H1 (cell line): ENCODE measurements at regions not wholly inside any gene's neighbourhood (a gene's known extent, or its start where the extent isn't known, plus 50 kb on each side); places are given as distances from the start of the nearest gene placed in this dataset.
"Not testable (repeated sequence)": the region's sequence is repeated elsewhere in the genome, so short reads cannot be mapped to it uniquely, and the experiment has no call there.

Experiments
- CTCF ChIA-PET: fragments of 300-600 bp; sonication (Branson Sonifier 250); formaldehyde crosslinking; loops from one replicate; lab custom pipeline; 2021; ENCODE audit not compliant: partially characterized antibody; lab: Charles Lee
- POLR2A ChIA-PET: fragments of 300-600 bp; sonication (Branson Sonifier 250); formaldehyde crosslinking; loops from one replicate; lab custom pipeline; 2021; ENCODE audit warnings: inconsistent platforms; ENCODE audit not compliant: partially characterized antibody; lab: Charles Lee
- DNase-seq, 2 experiments: peaks; one replicate each; pipeline versions ENCODE4 v3.0.0 to v3.0.0-alpha.2; 2010 to 2022; ENCODE audit warnings: low spot score in 2 of 2, low read depth in 1 of 2, mixed read lengths in 1 of 2
- FAIRE-seq: peaks from 2 replicates; lab custom pipeline; 2011; peaks lifted over from hg19 to GRCh38; lab: Jason Lieb, UNC
- H2AFZ ChIP-seq: 2 replicates; pipeline ENCODE4 v1.8.1; 2012; ENCODE audit warnings: low read length, inconsistent platforms
- H2AK5ac ChIP-seq: 2 replicates; pipeline ENCODE4 v1.6.1; 2013; ENCODE audit warnings: low read depth, low read length
- H2BK120ac ChIP-seq: replicated peaks from 2 replicates; pipeline ENCODE3; 2013; ENCODE audit warnings: low read depth, low read length, inconsistent platforms
- H2BK12ac ChIP-seq: 2 replicates; pipeline ENCODE4 v1.6.1; 2013; ENCODE audit warnings: low read depth, low read length
- H2BK15ac ChIP-seq: 2 replicates; pipeline ENCODE4 v1.6.1; 2013; ENCODE audit warnings: low read length
- H2BK20ac ChIP-seq: 2 replicates; pipeline ENCODE4 v1.6.1; 2013; ENCODE audit warnings: low read length
- H2BK5ac ChIP-seq: 2 replicates; pipeline ENCODE4 v1.6.1; 2013; ENCODE audit warnings: low read depth, low read length
- H3K14ac ChIP-seq: 2 replicates; pipeline ENCODE4 v1.6.1; 2013; ENCODE audit warnings: inconsistent platforms; ENCODE audit not compliant: insufficient read length
- H3K18ac ChIP-seq: 2 replicates; pipeline ENCODE4 v1.6.1; 2013; ENCODE audit warnings: low read length; ENCODE audit errors: extremely low read depth
- H3K23ac ChIP-seq: 2 replicates; pipeline ENCODE4 v1.6.1; 2013; ENCODE audit warnings: inconsistent platforms; ENCODE audit not compliant: insufficient read length
- H3K23me2 ChIP-seq: 2 replicates; pipeline ENCODE4 v1.6.1; 2013; ENCODE audit warnings: low read depth, low read length
- H3K27ac ChIP-seq: 2 replicates; pipeline ENCODE4 v1.6.1; 2011; ENCODE audit warnings: low read depth, low read length, inconsistent platforms
- H3K27me3 ChIP-seq, 4 experiments: replicated peaks in 1 of 4; 1 replicate in 1 of 4; 2 replicates in 3 of 4; pipeline versions ENCODE4 v1.6.1 to v1.8.1; 2011 to 2013; ENCODE audit warnings: low read length in 3 of 4, mild to moderate bottlenecking in 3 of 4, inconsistent platforms in 2 of 4, mixed read lengths in 2 of 4, moderate library complexity in 1 of 4; ENCODE audit not compliant: control insufficient read depth in 3 of 4, insufficient read depth in 3 of 4; ENCODE audit errors: extremely low read depth in 1 of 4
- H3K36me3 ChIP-seq, 4 experiments: 2 replicates each; pipeline versions ENCODE4 v1.6.1 to v1.8.1; 2011 to 2013; ENCODE audit warnings: mild to moderate bottlenecking in 4 of 4, low read length in 3 of 4, moderate library complexity in 2 of 4, control low read depth in 1 of 4, inconsistent platforms in 1 of 4; ENCODE audit not compliant: insufficient read depth in 4 of 4, control insufficient read depth in 2 of 4
- H3K4ac ChIP-seq: replicated peaks from 2 replicates; pipeline ENCODE3; 2013; ENCODE audit warnings: low read length, low read depth, mixed read lengths, inconsistent platforms; ENCODE audit not compliant: insufficient read length
- H3K4me1 ChIP-seq, 4 experiments: replicated peaks in 1 of 4; 1 replicate in 1 of 4; 2 replicates in 3 of 4; pipeline versions ENCODE4 v1.6.1 to v1.8.1; 2011 to 2013; ENCODE audit warnings: low read length in 3 of 4, inconsistent platforms in 2 of 4, mixed read lengths in 1 of 4; ENCODE audit not compliant: insufficient read depth in 4 of 4, control insufficient read depth in 3 of 4
- H3K4me2 ChIP-seq, 2 experiments: 2 replicates each; pipeline versions ENCODE4 v1.6.1 to v1.8.1; 2011 to 2013; ENCODE audit warnings: low read depth in 2 of 2, low read length in 2 of 2, control low read depth in 1 of 2, inconsistent platforms in 1 of 2, mild to moderate bottlenecking in 1 of 2; ENCODE audit not compliant: insufficient read depth in 1 of 2
- H3K4me3 ChIP-seq, 4 experiments: fragments of 200-600, 300-600 bp in 1 of 4; sonication (generic), shearing (Covaris generic), sonication (Bioruptor Twin) in 1 of 4; 2 replicates each; pipeline versions ENCODE4 v1.5.1 to v1.8.1; 2011 to 2016; ENCODE audit warnings: low read length in 4 of 4, low read depth in 3 of 4, control low read depth in 2 of 4, inconsistent platforms in 2 of 4, mild to moderate bottlenecking in 2 of 4, mixed read lengths in 1 of 4, moderate library complexity in 1 of 4; ENCODE audit not compliant: insufficient read depth in 2 of 4; ENCODE audit errors: extremely low read depth in 1 of 4
- H3K56ac ChIP-seq: replicated peaks from 2 replicates; pipeline ENCODE3; 2013; ENCODE audit warnings: low read depth, mild to moderate bottlenecking, mixed read lengths, low read length, inconsistent platforms; ENCODE audit not compliant: insufficient read length
- H3K79me1 ChIP-seq: 2 replicates; pipeline ENCODE4 v1.6.1; 2013; ENCODE audit warnings: low read depth, low read length, control low read depth
- H3K79me2 ChIP-seq, 2 experiments: 2 replicates each; pipeline versions ENCODE4 v1.6.1 to v1.8.1; 2012 to 2013; ENCODE audit warnings: low read length in 2 of 2, mild to moderate bottlenecking in 2 of 2, inconsistent platforms in 1 of 2; ENCODE audit not compliant: insufficient read depth in 2 of 2, control insufficient read depth in 1 of 2
- H3K9ac ChIP-seq, 4 experiments: replicated peaks in 1 of 4; 1 replicate in 1 of 4; 2 replicates in 3 of 4; pipeline versions ENCODE4 v1.6.1 to v1.8.1; 2011 to 2013; ENCODE audit warnings: low read depth in 3 of 4, low read length in 3 of 4, control low read depth in 2 of 4, mild to moderate bottlenecking in 2 of 4, moderate library complexity in 2 of 4, inconsistent platforms in 1 of 4; ENCODE audit errors: extremely low read depth in 1 of 4
- H3K9me3 ChIP-seq, 2 experiments: 2 replicates each; pipeline versions ENCODE4 v1.6.1 to v1.8.1; 2012 to 2013; ENCODE audit warnings: mild to moderate bottlenecking in 2 of 2, moderate library complexity in 2 of 2, control low read depth in 1 of 2, inconsistent platforms in 1 of 2, low read depth in 1 of 2, low read length in 1 of 2, mixed read lengths in 1 of 2; ENCODE audit not compliant: insufficient read depth in 2 of 2
- H4K20me1 ChIP-seq, 2 experiments: replicated peaks in 1 of 2; 2 replicates each; pipeline versions ENCODE3 to v1.8.1; 2011 to 2013; ENCODE audit warnings: inconsistent platforms in 2 of 2, low read length in 2 of 2, mild to moderate bottlenecking in 1 of 2; ENCODE audit not compliant: insufficient read depth in 2 of 2, control insufficient read depth in 1 of 2
- H4K5ac ChIP-seq: 2 replicates; pipeline ENCODE4 v1.6.1; 2013; ENCODE audit warnings: low read length, low read depth, mixed read lengths, inconsistent platforms; ENCODE audit not compliant: insufficient read length
- H4K8ac ChIP-seq: 2 replicates; pipeline ENCODE4 v1.8.0; 2013; ENCODE audit warnings: mild to moderate bottlenecking, moderate library complexity, low read length, inconsistent platforms; ENCODE audit not compliant: insufficient read depth; ENCODE audit errors: extremely low read depth
- H4K91ac ChIP-seq: replicated peaks from 2 replicates; pipeline ENCODE3; 2013; ENCODE audit warnings: low read length, mixed read lengths, inconsistent platforms; ENCODE audit not compliant: insufficient read length
- WGBS, 2 experiments: shearing (Covaris generic) in 1 of 2; methylation state at CpG; one replicate each; pipeline versions ENCODE4 v1.1.6 to v1.1.7; 2013 to 2015; ENCODE audit warnings: low lambda C conversion rate in 2 of 2, mixed read lengths in 2 of 2, inconsistent platforms in 1 of 2, low coverage in 1 of 2, missing lambda C conversion rate in 1 of 2; ENCODE audit not compliant: insufficient replicate concordance in 2 of 2, insufficient coverage in 1 of 2, insufficient read length in 1 of 2; ENCODE audit errors: extremely low coverage in 1 of 2, missing lambda C conversion rate in 1 of 2; 5-methylcytosine and 5-hydroxymethylcytosine counted together

DNA sequence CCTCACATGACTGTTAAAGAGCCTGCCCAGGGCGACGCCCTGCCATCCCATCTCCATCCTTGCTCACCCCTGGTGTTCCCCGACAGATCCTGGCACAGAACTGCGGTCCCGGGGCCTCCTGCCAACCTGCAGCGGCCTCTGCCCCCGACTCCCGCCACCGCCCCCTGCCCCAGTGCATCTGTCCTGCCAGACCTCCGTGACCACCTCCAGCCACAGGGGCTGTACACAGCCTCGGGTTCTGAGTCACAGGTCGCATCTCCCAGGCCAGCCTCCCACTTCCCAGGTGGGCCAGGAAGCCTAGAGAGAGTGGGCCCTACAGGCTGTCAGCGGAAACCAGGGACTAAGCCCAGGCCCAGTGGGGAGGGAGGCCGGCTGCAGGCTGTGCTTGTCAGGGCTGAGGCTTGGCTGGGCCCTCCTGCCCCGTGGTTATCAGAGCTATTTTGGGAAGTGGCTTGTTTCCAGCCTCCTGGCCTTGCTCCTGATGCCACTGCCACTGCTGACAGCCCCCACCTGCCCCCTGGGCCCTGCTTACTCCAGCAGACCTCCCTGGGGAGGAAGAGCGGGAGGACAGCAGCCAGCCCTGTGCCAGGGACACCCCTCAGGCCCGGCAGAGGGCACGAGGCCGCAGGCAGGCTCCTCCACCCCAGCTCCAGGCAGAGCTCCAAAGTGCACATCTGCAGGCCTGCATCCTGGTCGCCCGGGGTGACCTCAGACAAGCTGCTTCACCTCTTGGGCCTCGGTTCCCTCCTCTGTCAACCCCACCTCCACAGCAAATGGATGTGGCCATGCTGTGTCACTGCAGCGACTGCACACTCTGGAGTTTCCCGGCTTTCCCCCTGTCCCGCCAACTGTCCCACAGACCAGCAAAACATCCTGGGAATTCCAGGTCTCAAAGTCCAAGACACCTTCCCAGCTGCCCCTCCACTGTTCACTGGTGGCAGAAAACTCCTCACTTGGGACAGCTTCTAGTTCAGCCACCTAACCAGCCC lies 124.1 kb upstream of the AKAP13 start:
- 88% methylated on average over 17 of the region's 25 CpGs; no CpG with 5 or more reads in 1 of the 2 experiments for WGBS, 2 experiments
- H3K23ac ChIP-seq, H2BK15ac ChIP-seq, H3K9ac ChIP-seq, H4K91ac ChIP-seq, H3K9me3 ChIP-seq, H3K27ac ChIP-seq, H3K56ac ChIP-seq, H3K14ac ChIP-seq, H3K4me3 ChIP-seq, H2AK5ac ChIP-seq, H3K23me2 ChIP-seq, H4K20me1 ChIP-seq, H4K8ac ChIP-seq, H3K79me1 ChIP-seq, H2BK20ac ChIP-seq, H3K4me2 ChIP-seq, POLR2A ChIA-PET, H3K4ac ChIP-seq, H3K18ac ChIP-seq, CTCF ChIA-PET, H3K27me3 ChIP-seq, H3K4me1 ChIP-seq, H4K5ac ChIP-seq, H2BK12ac ChIP-seq, H2BK5ac ChIP-seq, H2AFZ ChIP-seq, DNase-seq, FAIRE-seq, H3K36me3 ChIP-seq, H2BK120ac ChIP-seq, H3K79me2 ChIP-seq: not testable (repeated sequence)
